Smooth muscle cell (in vitro differentiated cells): ENCODE measurements at regions not wholly inside any gene's neighbourhood (a gene's known extent, or its start where the extent isn't known, plus 50 kb on each side); places are given as distances from the start of the nearest gene placed in this dataset.
"Not testable (repeated sequence)": the region's sequence is repeated elsewhere in the genome, so short reads cannot be mapped to it uniquely, and the experiment has no call there.

Experiments used
- DNase-seq: peaks from one replicate; lab custom pipeline; 2025; ENCODE audit not compliant: unreplicated experiment; lab: John Stamatoyannopoulos, UW
- H2AFZ ChIP-seq: fragments of 200-600 bp; sonication (generic); 2 replicates; pipeline ENCODE4 v1.6.0; 2016; ENCODE audit warnings: antibody characterized with exemption, low read depth, mild to moderate bottlenecking
- H3F3A ChIP-seq: fragments of 200-600 bp; sonication (generic); 2 replicates; pipeline ENCODE4 v1.6.0; 2017; ENCODE audit warnings: antibody characterized with exemption, low read depth
- H3K27ac ChIP-seq: fragments of 200-600 bp; sonication (generic); 2 replicates; pipeline ENCODE4 v1.5.1; 2016; ENCODE audit warnings: low read depth, mild to moderate bottlenecking
- H3K27me3 ChIP-seq: fragments of 200-600 bp; sonication (generic); 2 replicates; pipeline ENCODE4 v1.6.1; 2016; ENCODE audit warnings: low read depth, mild to moderate bottlenecking
- H3K36me3 ChIP-seq: fragments of 200-600 bp; sonication (generic); 2 replicates; pipeline ENCODE4 v1.5.1; 2016; ENCODE audit warnings: low read depth
- H3K4me1 ChIP-seq: fragments of 200-600 bp; sonication (generic); 2 replicates; pipeline ENCODE4 v1.5.1; 2016; ENCODE audit warnings: low read depth
- H3K4me2 ChIP-seq: fragments of 200-600 bp; sonication (generic); 2 replicates; pipeline ENCODE4 v1.6.0; 2016; ENCODE audit warnings: mild to moderate bottlenecking
- H3K4me3 ChIP-seq: fragments of 200-600 bp; sonication (generic); 2 replicates; pipeline ENCODE4 v1.5.1; 2016; ENCODE audit warnings: mild to moderate bottlenecking
- H3K79me2 ChIP-seq: fragments of 200-600 bp; sonication (generic); 2 replicates; pipeline ENCODE4 v1.6.0; 2016; ENCODE audit warnings: low read depth, mild to moderate bottlenecking
- H3K9ac ChIP-seq: fragments of 200-600 bp; sonication (generic); 2 replicates; pipeline ENCODE4 v1.6.0; 2016; ENCODE audit warnings: low read depth
- H3K9me3 ChIP-seq: fragments of 200-600 bp; sonication (generic); replicated peaks from 2 replicates; pipeline ENCODE4 v1.5.1; 2016; ENCODE audit warnings: low read depth
- H4K20me1 ChIP-seq: fragments of 200-600 bp; sonication (generic); 2 replicates; pipeline ENCODE4 v1.6.0; 2016; ENCODE audit warnings: low read depth
- CTCF ChIP-seq: fragments of 200-600 bp; sonication (generic); IDR thresholded peaks from 2 replicates; pipeline ENCODE4 v1.5.1; 2017; ENCODE audit warnings: borderline replicate concordance, mild to moderate bottlenecking, antibody characterized with exemption; ENCODE audit not compliant: insufficient read depth, poor library complexity, severe bottlenecking
- WGBS: methylation state at CpG from one replicate; pipeline ENCODE4 v1.1.7; 2016; ENCODE audit warnings: low lambda C conversion rate; 5-methylcytosine and 5-hydroxymethylcytosine counted together

- WGBS: 92% methylated on average over 3 of the region's 3 CpGs
- H3K27me3 ChIP-seq: no peaks in the 10 kb centered on the region
- no peaks in the 10 kb centered on the region for H3K36me3 ChIP-seq
- H3K4me1 ChIP-seq: no peaks in the 10 kb centered on the region
- no peaks in the 10 kb centered on the region for H4K20me1 ChIP-seq
- no peaks in the 10 kb centered on the region for H3F3A ChIP-seq
- no peaks in the 10 kb centered on the region for H3K9me3 ChIP-seq
- no peak overlapping the region for H3K4me2 ChIP-seq
- no peaks in the 10 kb centered on the region for H3K79me2 ChIP-seq
- TF ChIP-seq CTCF: no peak
- H3K9ac ChIP-seq: no peak overlapping the region
- no peak overlapping the region for H3K4me3 ChIP-seq
- DNase-seq: no peak
- no peak overlapping the region for H3K27ac ChIP-seq
- no peak overlapping the region for H2AFZ ChIP-seq
These were observed 256.6 kb downstream of the ZWINT start for GRCh38 chr10:56104487-56104886.

GRCh38 chr10:56096226-56096517 is 264.9 kb downstream of the ZWINT start:
- WGBS: 79% methylated on average over 2 of the region's 2 CpGs
- DNase-seq: no peak

GRCh38 chr10:56095506-56096225 is 265.4 kb downstream of the ZWINT start:
- Histone ChIP-seq H3K4me2 (no peak overlapping the region), H3K4me3 (no peak overlapping the region), H3K27ac (no peak overlapping the region), H3K79me2 (no peaks in the 10 kb centered on the region), H4K20me1 (no peaks in the 10 kb centered on the region), H3F3A (no peaks in the 10 kb centered on the region), H3K36me3 (no peaks in the 10 kb centered on the region), H3K9me3 (no peaks in the 10 kb centered on the region), H3K27me3 (no peaks in the 10 kb centered on the region), H3K9ac (no peak overlapping the region), H3K4me1 (no peaks in the 10 kb centered on the region), H2AFZ (no peak overlapping the region)
- DNase-seq: no peak
- WGBS: 62% methylated on average over 16 of the region's 16 CpGs
- TF ChIP-seq CTCF: no peak

More at GRCh38 chr10:56096226-56096517, 264.9 kb downstream of the ZWINT start:
- Histone ChIP-seq H3K27ac (no peak overlapping the region), H3K4me3 (no peak overlapping the region), H3F3A (no peaks in the 10 kb centered on the region), H3K4me2 (no peak overlapping the region), H3K79me2 (no peaks in the 10 kb centered on the region), H3K9ac (no peak overlapping the region), H3K36me3 (no peaks in the 10 kb centered on the region), H3K9me3 (no peaks in the 10 kb centered on the region), H3K4me1 (no peaks in the 10 kb centered on the region), H2AFZ (no peak overlapping the region), H4K20me1 (no peaks in the 10 kb centered on the region), H3K27me3 (no peaks in the 10 kb centered on the region)
- no peak for TF ChIP-seq CTCF

GRCh38 chr10:56093645-56094044 is 267.4 kb downstream of the ZWINT start:
- H3K4me1 ChIP-seq, H3F3A ChIP-seq, H3K27ac ChIP-seq, H3K79me2 ChIP-seq, DNase-seq, H3K27me3 ChIP-seq, H3K4me3 ChIP-seq, H4K20me1 ChIP-seq, H3K9ac ChIP-seq, H3K9me3 ChIP-seq, H3K4me2 ChIP-seq, H2AFZ ChIP-seq, H3K36me3 ChIP-seq: not testable (repeated sequence)
